GM23338 (cell line): ENCODE measurements at regions not wholly inside any gene's neighbourhood (a gene's known extent, or its start where the extent isn't known, plus 50 kb on each side); places are given as distances from the start of the nearest gene placed in this dataset.

Experiments used
- CREB1 ChIP-seq: fragments of 250-450 bp; sonication (Bioruptor Pico); IDR thresholded peaks from 2 replicates; pipeline ENCODE4 v1.5.0; 2020; ENCODE audit warnings: low read depth, mild to moderate bottlenecking, moderate library complexity
- EZH2 ChIP-seq: fragments of 200-600 bp; sonication (generic); IDR thresholded peaks from one replicate; pipeline ENCODE4 v1.8.0; 2017; ENCODE audit warnings: antibody characterized with exemption, mild to moderate bottlenecking, low read depth; ENCODE audit not compliant: unreplicated experiment
- EZH2phosphoT487 ChIP-seq: fragments of 200-600 bp; sonication (generic); IDR thresholded peaks from one replicate; pipeline ENCODE4 v1.8.1; 2018; ENCODE audit warnings: antibody characterized with exemption; ENCODE audit not compliant: unreplicated experiment
- NANOG ChIP-seq: IDR thresholded peaks from 2 replicates; pipeline ENCODE4 v1.6.1; 2016; ENCODE audit warnings: antibody characterized with exemption, borderline replicate concordance
- POLR2AphosphoS5 ChIP-seq: IDR thresholded peaks from 2 replicates; pipeline ENCODE4 v1.6.1; 2016; ENCODE audit warnings: antibody characterized with exemption, low read depth
- ZNF114 ChIP-seq: fragments of 250-450 bp; sonication (Bioruptor Pico); IDR thresholded peaks from 2 replicates; pipeline ENCODE4 v1.5.0; 2020; ENCODE audit warnings: mild to moderate bottlenecking, moderate library complexity
- TF ChIP-seq, protein P1 (sequence below), 2 experiments: fragments of 200-600 bp in 1 of 2; sonication (generic) in 1 of 2; conservative IDR thresholded peaks; 2 replicates each; pipeline versions ENCODE4 v1.5.1 to v1.6.1; 2016 to 2017; ENCODE audit warnings: antibody characterized with exemption in 2 of 2, low read depth in 2 of 2, mild to moderate bottlenecking in 2 of 2, moderate library complexity in 1 of 2
- TF ChIP-seq, protein P2 (sequence below): IDR thresholded peaks from one replicate; pipeline ENCODE4 v1.6.1; 2018; ENCODE audit warnings: antibody characterized with exemption; ENCODE audit not compliant: unreplicated experiment
- TF ChIP-seq, protein P3 (sequence below): IDR thresholded peaks from 2 replicates; pipeline ENCODE4 v1.6.1; 2016; ENCODE audit warnings: antibody characterized with exemption

DNA sequence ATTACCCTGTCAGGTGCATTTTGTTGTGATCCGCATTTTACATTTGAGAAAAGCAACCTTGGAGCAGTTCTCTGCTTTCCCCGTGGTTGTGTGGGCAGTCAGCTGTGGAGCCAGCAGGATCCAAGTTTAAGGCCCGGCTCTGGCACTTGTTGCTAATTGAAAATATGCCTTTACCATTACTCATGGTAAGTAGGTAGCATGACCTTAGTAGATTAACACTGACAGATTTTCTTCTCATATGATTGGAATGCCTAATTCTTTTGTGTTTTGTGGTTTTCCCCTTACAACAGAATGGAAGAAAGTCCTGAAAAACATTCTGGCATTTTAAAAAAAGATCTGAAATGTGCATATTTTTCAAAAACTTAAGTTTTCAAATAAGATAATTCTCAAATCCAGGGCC is 246.5 kb upstream of the LRRN1 start:
- TF ChIP-seq, protein P1, sequence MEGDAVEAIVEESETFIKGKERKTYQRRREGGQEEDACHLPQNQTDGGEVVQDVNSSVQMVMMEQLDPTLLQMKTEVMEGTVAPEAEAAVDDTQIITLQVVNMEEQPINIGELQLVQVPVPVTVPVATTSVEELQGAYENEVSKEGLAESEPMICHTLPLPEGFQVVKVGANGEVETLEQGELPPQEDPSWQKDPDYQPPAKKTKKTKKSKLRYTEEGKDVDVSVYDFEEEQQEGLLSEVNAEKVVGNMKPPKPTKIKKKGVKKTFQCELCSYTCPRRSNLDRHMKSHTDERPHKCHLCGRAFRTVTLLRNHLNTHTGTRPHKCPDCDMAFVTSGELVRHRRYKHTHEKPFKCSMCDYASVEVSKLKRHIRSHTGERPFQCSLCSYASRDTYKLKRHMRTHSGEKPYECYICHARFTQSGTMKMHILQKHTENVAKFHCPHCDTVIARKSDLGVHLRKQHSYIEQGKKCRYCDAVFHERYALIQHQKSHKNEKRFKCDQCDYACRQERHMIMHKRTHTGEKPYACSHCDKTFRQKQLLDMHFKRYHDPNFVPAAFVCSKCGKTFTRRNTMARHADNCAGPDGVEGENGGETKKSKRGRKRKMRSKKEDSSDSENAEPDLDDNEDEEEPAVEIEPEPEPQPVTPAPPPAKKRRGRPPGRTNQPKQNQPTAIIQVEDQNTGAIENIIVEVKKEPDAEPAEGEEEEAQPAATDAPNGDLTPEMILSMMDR (conservative IDR thresholded peaks at IDR 0.05; ENCODE audit: low read depth in 2 of 2): no peak
- no peak for TF ChIP-seq EZH2
- TF ChIP-seq POLR2AphosphoS5: no peak
- TF ChIP-seq ZNF114 (CRISPR knock-in tag): no peak
- TF ChIP-seq, protein P2, sequence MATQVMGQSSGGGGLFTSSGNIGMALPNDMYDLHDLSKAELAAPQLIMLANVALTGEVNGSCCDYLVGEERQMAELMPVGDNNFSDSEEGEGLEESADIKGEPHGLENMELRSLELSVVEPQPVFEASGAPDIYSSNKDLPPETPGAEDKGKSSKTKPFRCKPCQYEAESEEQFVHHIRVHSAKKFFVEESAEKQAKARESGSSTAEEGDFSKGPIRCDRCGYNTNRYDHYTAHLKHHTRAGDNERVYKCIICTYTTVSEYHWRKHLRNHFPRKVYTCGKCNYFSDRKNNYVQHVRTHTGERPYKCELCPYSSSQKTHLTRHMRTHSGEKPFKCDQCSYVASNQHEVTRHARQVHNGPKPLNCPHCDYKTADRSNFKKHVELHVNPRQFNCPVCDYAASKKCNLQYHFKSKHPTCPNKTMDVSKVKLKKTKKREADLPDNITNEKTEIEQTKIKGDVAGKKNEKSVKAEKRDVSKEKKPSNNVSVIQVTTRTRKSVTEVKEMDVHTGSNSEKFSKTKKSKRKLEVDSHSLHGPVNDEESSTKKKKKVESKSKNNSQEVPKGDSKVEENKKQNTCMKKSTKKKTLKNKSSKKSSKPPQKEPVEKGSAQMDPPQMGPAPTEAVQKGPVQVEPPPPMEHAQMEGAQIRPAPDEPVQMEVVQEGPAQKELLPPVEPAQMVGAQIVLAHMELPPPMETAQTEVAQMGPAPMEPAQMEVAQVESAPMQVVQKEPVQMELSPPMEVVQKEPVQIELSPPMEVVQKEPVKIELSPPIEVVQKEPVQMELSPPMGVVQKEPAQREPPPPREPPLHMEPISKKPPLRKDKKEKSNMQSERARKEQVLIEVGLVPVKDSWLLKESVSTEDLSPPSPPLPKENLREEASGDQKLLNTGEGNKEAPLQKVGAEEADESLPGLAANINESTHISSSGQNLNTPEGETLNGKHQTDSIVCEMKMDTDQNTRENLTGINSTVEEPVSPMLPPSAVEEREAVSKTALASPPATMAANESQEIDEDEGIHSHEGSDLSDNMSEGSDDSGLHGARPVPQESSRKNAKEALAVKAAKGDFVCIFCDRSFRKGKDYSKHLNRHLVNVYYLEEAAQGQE: no peak
- TF ChIP-seq EZH2phosphoT487: no peak
- TF ChIP-seq, protein P3, sequence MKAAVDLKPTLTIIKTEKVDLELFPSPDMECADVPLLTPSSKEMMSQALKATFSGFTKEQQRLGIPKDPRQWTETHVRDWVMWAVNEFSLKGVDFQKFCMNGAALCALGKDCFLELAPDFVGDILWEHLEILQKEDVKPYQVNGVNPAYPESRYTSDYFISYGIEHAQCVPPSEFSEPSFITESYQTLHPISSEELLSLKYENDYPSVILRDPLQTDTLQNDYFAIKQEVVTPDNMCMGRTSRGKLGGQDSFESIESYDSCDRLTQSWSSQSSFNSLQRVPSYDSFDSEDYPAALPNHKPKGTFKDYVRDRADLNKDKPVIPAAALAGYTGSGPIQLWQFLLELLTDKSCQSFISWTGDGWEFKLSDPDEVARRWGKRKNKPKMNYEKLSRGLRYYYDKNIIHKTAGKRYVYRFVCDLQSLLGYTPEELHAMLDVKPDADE: no peak
- TF ChIP-seq CREB1: no peak
- TF ChIP-seq NANOG: no peak
